ENCODE measurements at regions not wholly inside any gene's neighbourhood (a gene's known extent, or its start where the extent isn't known, plus 50 kb on each side); places are given as distances from the start of the nearest gene placed in this dataset.

DNA sequence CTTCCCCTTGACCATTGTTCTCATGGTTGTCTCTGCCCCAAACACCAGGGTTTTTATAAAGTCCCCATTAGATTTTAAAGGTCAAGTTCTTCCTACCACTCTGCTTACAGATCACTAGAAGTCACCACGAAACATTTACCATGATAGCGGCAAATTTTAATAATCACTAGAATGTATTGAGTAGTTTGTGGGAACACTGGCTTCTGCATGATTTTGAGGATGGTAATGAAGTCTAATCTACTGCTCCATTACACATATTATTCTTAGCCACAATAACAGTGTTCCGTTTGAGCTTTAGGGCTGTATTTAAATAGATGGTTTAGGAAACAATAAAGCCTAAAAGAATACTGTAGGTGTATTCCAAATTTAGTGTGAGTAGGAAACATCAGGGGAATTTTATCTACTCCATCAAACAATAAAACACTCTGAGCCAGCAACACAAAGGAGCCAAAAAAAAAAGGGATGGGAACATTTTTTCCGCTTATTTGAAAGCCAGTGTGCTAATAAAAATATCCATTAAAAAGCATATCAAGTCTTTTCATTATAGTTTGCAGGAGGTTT lies 49.7 kb downstream of the KLF12 start:
- no peak for DNase-seq

GRCh38 chr13:74082741-74083160 lies 51.5 kb downstream of the KLF12 start:
- DNase-seq: no peak

- no peak for DNase-seq
Measured at GRCh38 chr13:74080762-74081161, 53.4 kb downstream of the KLF12 start.

DNA sequence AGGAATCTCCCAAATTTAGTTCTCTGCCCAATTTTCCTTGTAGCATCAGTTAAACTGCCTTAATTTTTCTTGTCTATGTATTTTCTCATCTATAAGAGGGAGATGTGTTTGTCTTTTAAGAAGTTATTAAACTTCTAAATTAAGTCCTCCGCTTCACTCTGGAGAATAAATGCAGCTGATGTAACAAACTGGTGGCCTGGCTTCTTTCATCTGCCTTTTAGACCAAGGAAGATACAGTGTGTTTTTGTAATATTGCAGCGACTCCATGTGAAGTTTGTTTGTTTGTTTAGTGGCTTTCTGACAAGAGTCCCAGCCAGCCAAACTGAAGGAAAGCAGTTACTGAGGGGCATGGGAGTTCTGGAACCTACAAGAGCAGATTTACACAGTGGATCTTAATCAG lies 56.4 kb downstream of the KLF12 start:
- DNase-seq: no peak

DNA sequence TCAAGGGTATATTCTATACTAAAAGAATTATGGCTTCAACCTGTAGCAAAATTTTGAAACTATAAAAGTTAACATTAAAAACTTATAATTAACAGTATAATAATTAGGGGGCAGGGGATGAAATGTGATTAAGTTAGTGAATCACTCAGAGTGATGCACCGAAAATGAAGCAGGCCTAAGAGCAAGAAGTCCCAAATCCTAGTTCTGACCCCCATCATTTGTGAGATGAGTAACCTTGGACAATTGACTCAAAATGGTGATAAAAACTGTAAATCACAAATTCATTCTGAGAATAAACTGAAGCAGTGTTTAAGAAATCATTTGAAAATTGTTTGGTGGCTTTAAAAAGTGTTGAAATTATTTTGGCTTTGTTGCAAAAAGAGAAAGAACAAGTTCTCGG lies 56.8 kb downstream of the KLF12 start:
- no peak for DNase-seq

DNA sequence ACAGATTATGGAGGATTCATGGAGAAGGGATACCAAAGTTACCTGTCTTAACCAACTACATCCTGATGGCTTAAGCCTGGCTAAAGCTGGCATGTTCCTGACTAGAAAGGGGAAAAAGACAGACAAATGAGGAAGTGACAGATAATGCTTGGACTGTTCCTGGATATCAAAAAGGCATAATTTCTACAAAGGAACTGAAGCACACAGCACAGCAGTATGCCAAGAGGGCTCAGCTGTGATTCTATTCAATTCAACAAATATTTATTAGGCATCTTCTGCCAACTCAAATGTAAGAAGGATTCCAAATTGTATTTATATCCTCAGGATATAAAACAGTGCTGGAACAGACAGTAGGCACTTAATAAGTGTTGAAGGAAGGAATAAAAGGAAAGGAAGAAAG lies 59.5 kb downstream of the KLF12 start:
- no peak for DNase-seq

DNA sequence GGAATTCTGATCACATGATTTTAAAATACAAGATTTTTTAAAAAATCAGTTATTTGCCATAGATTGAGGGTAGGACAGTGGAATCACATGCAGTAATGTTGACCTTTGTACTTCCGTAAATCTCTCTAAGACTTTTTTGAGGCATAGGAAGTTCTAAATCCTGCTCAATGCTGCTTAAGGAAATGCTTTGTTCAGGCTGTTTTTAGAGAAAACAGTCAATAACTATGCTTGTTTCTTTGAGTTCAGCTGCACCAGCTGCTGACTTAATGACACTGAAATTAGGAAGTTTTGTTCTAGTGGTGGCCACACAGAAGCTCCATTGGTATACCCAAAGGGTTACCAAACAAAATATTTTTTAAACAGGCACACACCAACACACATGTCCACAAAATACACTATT lies 60.9 kb downstream of the KLF12 start:
- no peak for DNase-seq

DNA sequence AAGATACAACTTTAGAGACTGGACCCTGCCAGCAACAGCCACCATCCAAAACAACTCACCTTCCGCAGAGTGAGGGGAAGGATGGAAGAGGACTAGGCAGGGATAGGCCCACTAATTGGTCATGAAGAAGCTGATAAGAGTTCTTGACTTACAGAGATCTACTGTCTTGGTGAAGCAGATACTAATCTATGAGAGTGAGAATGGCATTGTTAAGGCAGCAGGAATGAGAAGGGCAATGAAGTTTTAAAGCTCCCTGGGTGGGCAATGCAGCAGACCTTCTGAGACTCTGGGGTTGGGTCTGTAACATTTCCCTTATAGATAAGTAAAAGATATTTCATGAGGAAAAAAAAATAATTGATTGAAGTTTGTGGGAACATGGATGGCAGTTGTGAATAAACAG lies 63.7 kb downstream of the KLF12 start:
- DNase-seq: no peak

- no peak for DNase-seq
Measured at GRCh38 chr13:74070065-74070464, 64.1 kb downstream of the KLF12 start.

- no peak for DNase-seq
Measured at GRCh38 chr13:74068471-74068870, 65.7 kb downstream of the KLF12 start.

GRCh38 chr13:74067818-74068217 lies 66.4 kb downstream of the KLF12 start:
- no peak for DNase-seq

DNA sequence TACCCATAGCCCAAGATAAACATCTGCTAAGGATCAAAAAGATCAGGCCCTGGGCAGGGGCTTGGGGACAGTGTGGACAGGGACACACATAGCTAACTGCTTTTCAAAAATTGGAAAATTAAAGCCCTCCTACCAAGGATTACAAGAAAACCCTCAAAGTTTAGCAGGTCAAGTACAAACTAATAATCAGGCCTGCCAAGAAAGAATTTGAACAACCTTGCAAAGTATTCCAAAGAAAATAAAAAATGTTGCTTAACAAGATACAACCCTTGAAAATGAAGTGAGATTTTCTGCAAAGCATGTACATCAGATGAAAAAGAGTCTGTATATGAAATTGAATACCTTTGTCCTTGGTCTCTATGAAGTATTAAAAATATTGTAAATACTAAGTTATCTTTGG lies 67.3 kb downstream of the KLF12 start:
- DNase-seq: no peak

GRCh38 chr13:74064805-74065312 lies 69.3 kb downstream of the KLF12 start:
- DNase-seq: no peak

DNA sequence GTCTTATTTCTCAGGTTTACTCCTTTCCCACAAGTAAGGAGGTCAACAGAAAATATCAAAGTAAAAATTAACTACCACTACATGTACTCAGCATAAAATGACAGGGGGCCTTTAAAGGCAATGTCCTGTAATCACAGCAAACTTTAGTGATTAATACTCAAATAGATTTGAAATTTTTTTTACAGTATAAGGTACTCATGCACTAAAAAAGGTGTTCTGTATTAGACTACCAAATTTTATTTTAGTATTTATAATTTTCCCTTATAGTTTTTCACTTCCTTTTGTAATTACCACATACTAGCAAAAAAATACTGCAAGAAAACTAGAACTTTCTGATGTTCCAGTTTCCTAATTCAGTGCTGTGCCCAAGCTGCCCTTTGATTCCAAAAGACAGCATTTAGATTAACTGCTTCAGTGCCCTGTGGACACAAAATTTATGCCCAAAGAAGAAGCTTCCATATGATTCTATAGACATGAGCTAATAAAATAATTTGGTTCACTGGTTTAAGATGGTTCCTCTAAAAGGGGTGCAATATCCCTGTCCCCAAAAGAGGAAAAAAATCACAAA lies 70.6 kb downstream of the KLF12 start:
- no peak for DNase-seq

DNA sequence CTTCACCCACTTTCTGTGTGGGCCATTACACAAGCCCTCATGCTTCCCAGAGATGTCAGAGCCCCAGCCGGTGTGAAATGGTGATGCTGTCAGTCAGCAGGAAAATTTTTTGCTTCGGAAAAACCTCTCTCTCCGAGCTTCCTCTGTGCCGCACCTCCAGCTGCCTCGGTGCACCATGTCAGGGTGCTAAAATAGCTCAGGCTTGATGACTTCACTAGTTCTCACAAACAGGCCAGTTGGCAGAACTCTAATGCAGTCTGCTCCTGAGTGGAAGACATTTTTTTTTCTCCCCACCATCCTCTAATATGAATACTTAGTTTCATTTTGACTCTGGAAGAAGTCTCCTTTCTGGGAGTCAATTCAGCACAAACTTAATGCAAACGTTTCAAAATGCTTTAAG lies 71.3 kb downstream of the KLF12 start:
- DNase-seq: no peak

- DNase-seq: no peak
Measured at GRCh38 chr13:74061926-74062595, 72.1 kb downstream of the KLF12 start.

- no peak for DNase-seq
Measured at GRCh38 chr13:74056801-74057542, 77.2 kb downstream of the KLF12 start.

DNA sequence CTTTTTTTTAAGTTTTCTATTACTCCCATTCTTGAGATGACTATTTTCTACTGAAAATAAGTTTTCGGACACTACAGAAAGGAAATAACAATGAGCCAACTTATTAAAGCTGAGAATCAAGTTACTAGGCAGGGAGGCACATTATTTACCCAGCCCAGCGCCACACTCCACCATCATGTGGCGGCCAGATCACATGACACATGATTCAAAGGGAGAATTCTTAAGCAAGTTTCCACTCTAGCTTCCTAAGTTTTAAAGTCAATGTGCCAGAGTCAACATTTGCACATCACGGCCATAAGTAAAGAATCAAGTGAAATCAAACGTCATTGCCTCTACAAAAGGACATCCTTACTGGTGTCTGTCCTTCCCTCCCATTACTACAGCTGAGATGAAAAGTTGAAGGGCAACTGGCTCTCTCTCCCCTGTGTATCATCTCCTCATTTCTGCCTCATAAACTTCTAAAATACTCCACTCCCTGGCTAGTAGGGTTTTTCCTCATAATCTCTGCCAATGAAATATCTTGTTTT lies 81.7 kb downstream of the KLF12 start:
- no peak for DNase-seq

DNA sequence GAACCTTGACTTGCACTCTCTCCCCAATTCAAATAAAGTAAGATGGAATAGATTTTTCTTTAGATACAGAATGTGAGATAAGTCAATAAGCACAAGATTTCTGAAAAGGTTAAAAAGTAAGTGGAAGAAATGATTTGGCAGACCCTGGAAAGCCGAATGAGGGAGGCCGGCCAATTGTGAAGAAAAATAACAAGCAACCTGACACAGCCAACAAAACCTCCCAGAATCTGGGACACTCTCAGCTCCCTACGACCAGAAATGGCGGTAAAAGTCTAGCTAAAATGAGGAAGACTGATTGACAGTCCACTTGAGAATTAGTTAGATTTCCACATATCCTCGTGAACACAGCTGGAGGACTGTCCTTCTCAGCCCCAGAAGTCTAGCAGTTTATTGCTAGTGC lies 85.4 kb downstream of the KLF12 start:
- no peak for DNase-seq

GRCh38 chr13:74047931-74048600 lies 86.1 kb downstream of the KLF12 start:
- DNase-seq: no peak

DNA sequence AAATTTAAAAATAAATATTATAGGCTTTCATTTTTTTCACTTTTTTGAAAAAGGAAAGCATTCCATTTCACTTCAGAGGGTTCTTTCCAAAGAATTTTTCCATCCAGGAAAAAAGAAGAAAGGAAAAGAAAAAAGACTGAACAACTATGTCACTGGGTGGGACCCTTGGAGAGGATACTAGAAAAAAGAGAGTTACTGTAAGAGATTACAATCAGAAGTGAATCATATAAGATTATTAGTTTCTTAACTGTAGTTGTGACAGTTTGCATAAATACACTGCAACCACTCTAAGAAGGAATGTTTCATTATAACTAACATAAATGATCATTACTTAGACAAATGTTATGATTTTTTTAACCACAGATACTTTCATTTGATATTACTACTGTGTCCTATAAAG lies 87.8 kb downstream of the KLF12 start:
- no peak for DNase-seq

DNA sequence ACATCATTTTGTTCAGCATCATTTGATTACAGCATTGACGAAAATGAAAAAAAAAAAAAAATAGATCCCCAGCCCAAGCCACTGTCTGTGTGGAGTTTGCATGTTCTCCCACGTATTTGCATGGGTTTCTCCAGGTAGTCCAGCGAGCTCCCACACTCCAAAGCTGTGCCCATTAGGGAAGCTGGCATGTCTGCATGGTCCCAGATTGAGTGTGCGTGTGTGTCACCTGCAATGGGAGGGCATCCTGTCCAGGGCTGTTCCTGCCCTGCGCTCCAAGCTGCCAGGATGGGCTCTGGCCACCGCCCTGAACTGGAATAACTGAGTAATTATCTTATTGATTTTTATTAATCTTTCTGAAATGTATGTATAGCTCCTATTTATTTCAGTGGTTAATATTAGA lies 88.6 kb downstream of the KLF12 start:
- DNase-seq: no peak

- DNase-seq: no peak
Measured at GRCh38 chr13:74043237-74043636, 91.0 kb downstream of the KLF12 start.

Data from NCI-H2227 treated with DMSO at 0.1 percent for 48 hours (cell line).